Memory B cell (primary cell): ENCODE measurements at regions not wholly inside any gene's neighbourhood (a gene's known extent, or its start where the extent isn't known, plus 50 kb on each side); places are given as distances from the start of the nearest gene placed in this dataset.
"Not testable (repeated sequence)": the region's sequence is repeated elsewhere in the genome, so short reads cannot be mapped to it uniquely, and the experiment has no call there.

ENCODE experiments used
- ATAC-seq: fragments of 150-1000 bp; cut with Tn5 transposase; 2 replicates; pipeline ENCODE4 v1.10.0; 2021; ENCODE audit warnings: low read depth, mild to moderate bottlenecking, moderate library complexity
- DNase-seq, 2 donors: peaks; one replicate each; pipeline ENCODE4 v3.0.0; 2022; ENCODE audit warnings: low spot score in 2 of 2
- H3K27ac Mint-ChIP-seq: one replicate; pipeline ENCODE4 v1.8.0; 2022; ENCODE audit warnings: mild to moderate bottlenecking, moderate library complexity, mixed read lengths
- H3K27me3 Mint-ChIP-seq: one replicate; pipeline ENCODE4 v1.8.0; 2022; ENCODE audit warnings: mixed read lengths
- H3K36me3 Mint-ChIP-seq: one replicate; pipeline ENCODE4 v1.8.0; 2022; ENCODE audit warnings: mild to moderate bottlenecking, mixed read lengths
- H3K4me1 Mint-ChIP-seq: one replicate; pipeline ENCODE4 v1.8.0; 2022; ENCODE audit warnings: mixed read lengths
- H3K4me3 Mint-ChIP-seq: one replicate; pipeline ENCODE4 v1.8.0; 2022; ENCODE audit warnings: mild to moderate bottlenecking, moderate library complexity, mixed read lengths
- H3K9me3 Mint-ChIP-seq: one replicate; pipeline ENCODE4 v1.8.0; 2022; ENCODE audit warnings: mixed read lengths

GRCh38 chr13:26492301-26492700, 65.2 kb upstream of the WASF3 start:
- H3K4me3 Mint-ChIP-seq, H3K36me3 Mint-ChIP-seq, H3K9me3 Mint-ChIP-seq, ATAC-seq, H3K27ac Mint-ChIP-seq, H3K4me1 Mint-ChIP-seq, DNase-seq: not testable (repeated sequence)
- peaks cover 17% of the 10 kb centered on the region for H3K27me3 Mint-ChIP-seq

GRCh38 chr13:26494571-26495195, 62.8 kb upstream of the WASF3 start:
- DNase-seq = no peak
- no peak for ATAC-seq
- Mint-ChIP-seq H3K4me1 (no peaks in the 10 kb centered on the region), H3K4me3 (no peak overlapping the region), H3K9me3 (no peaks in the 10 kb centered on the region), H3K27ac (no peak overlapping the region), H3K27me3 (peaks cover 18% of the 10 kb centered on the region), H3K36me3 (no peaks in the 10 kb centered on the region)

GRCh38 chr13:26495750-26496149, 61.7 kb upstream of the WASF3 start:
- Mint-ChIP-seq H3K27me3 (peaks cover 13% of the 10 kb centered on the region), H3K4me1 (no peaks in the 10 kb centered on the region), H3K9me3 (no peaks in the 10 kb centered on the region), H3K36me3 (no peaks in the 10 kb centered on the region), H3K4me3 (no peak overlapping the region), H3K27ac (no peak overlapping the region)
- DNase-seq = no peak
- ATAC-seq = no peak

- Mint-ChIP-seq H3K4me3 (no peak overlapping the region), H3K27ac (no peak overlapping the region), H3K36me3 (no peaks in the 10 kb centered on the region), H3K9me3 (no peaks in the 10 kb centered on the region), H3K27me3 (peaks cover 7% of the 10 kb centered on the region), H3K4me1 (no peaks in the 10 kb centered on the region)
- ATAC-seq (no peak), DNase-seq (no peak)
These were observed 59.4 kb upstream of the WASF3 start for GRCh38 chr13:26497968-26498511.

GRCh38 chr13:26498656-26499601, 58.6 kb upstream of the WASF3 start:
- no peak for ATAC-seq
- no peaks in the 10 kb centered on the region for H3K36me3 Mint-ChIP-seq
- H3K4me1 Mint-ChIP-seq = no peaks in the 10 kb centered on the region
- no peaks in the 10 kb centered on the region for H3K9me3 Mint-ChIP-seq
- no peak overlapping the region for H3K27ac Mint-ChIP-seq
- no peak for DNase-seq
- H3K4me3 Mint-ChIP-seq = no peak overlapping the region
- peaks cover 7% of the 10 kb centered on the region for H3K27me3 Mint-ChIP-seq

GRCh38 chr13:26500618-26501320, 56.7 kb upstream of the WASF3 start:
- no peaks in the 10 kb centered on the region for H3K36me3 Mint-ChIP-seq
- ATAC-seq (no peak), DNase-seq (no peak)
- H3K4me3 Mint-ChIP-seq = no peak overlapping the region
- no peaks in the 10 kb centered on the region for H3K9me3 Mint-ChIP-seq
- peaks cover 5% of the 10 kb centered on the region for H3K27me3 Mint-ChIP-seq
- no peak overlapping the region for H3K27ac Mint-ChIP-seq
- no peaks in the 10 kb centered on the region for H3K4me1 Mint-ChIP-seq

- DNase-seq (no peak), ATAC-seq (no peak)
- Mint-ChIP-seq H3K4me3 (no peak overlapping the region), H3K27ac (no peak overlapping the region), H3K27me3 (peaks cover 8% of the 10 kb centered on the region), H3K4me1 (no peaks in the 10 kb centered on the region), H3K36me3 (no peaks in the 10 kb centered on the region), H3K9me3 (no peaks in the 10 kb centered on the region)
These were observed 55.8 kb upstream of the WASF3 start for GRCh38 chr13:26501641-26502040.

GRCh38 chr13:26502826-26503225, 54.7 kb upstream of the WASF3 start:
- H3K4me1 Mint-ChIP-seq = no peaks in the 10 kb centered on the region
- DNase-seq = no peak
- no peak overlapping the region for H3K27ac Mint-ChIP-seq
- H3K36me3 Mint-ChIP-seq = no peaks in the 10 kb centered on the region
- H3K27me3 Mint-ChIP-seq = peaks cover 4% of the 10 kb centered on the region
- H3K9me3 Mint-ChIP-seq = no peaks in the 10 kb centered on the region
- ATAC-seq = no peak
- H3K4me3 Mint-ChIP-seq = no peak overlapping the region

GRCh38 chr13:26503826-26504594, 53.5 kb upstream of the WASF3 start:
- DNase-seq = no peak
- ATAC-seq = no peak
- no peaks in the 10 kb centered on the region for H3K36me3 Mint-ChIP-seq
- no peak overlapping the region for H3K27ac Mint-ChIP-seq
- no peaks in the 10 kb centered on the region for H3K9me3 Mint-ChIP-seq
- peaks cover 4% of the 10 kb centered on the region for H3K27me3 Mint-ChIP-seq
- H3K4me3 Mint-ChIP-seq = no peak overlapping the region
- H3K4me1 Mint-ChIP-seq = no peaks in the 10 kb centered on the region
